Cardiac fibroblast (primary cell): ENCODE measurements at regions not wholly inside any gene's neighbourhood (a gene's known extent, or its start where the extent isn't known, plus 50 kb on each side); places are given as distances from the start of the nearest gene placed in this dataset.

Experiments used
- DNase-seq, 2 donors: peaks; one replicate each; pipeline versions ENCODE4 v3.0.0 to v3.0.0-alpha.2; 2010; ENCODE audit warnings: low read depth in 2 of 2
- H3K4me3 ChIP-seq, 2 donors: replicated peaks in 1 of 2; 1 replicate in 1 of 2; 2 replicates in 1 of 2; pipeline ENCODE4 v1.5.1; 2011; ENCODE audit warnings: low read depth in 2 of 2, low read length in 2 of 2, mild to moderate bottlenecking in 2 of 2, moderate library complexity in 1 of 2
- CTCF ChIP-seq: IDR thresholded peaks from one replicate; pipeline ENCODE4 v1.5.1; 2011; ENCODE audit warnings: low read depth, mild to moderate bottlenecking, low read length, inconsistent platforms

GRCh38 chr1:5548266-5548665, 444.0 kb downstream of the NPHP4 start:
- no peak for DNase-seq
- no peak overlapping the region for H3K4me3 ChIP-seq
- no peak for TF ChIP-seq CTCF

GRCh38 chr1:5543235-5543634, 449.0 kb downstream of the NPHP4 start:
- no peak for TF ChIP-seq CTCF
- H3K4me3 ChIP-seq = no peak overlapping the region
- DNase-seq = no peak

GRCh38 chr1:5532811-5533210, 459.4 kb downstream of the NPHP4 start:
- H3K4me3 ChIP-seq = no peak overlapping the region
- no peak for TF ChIP-seq CTCF
- DNase-seq = no peak

DNA sequence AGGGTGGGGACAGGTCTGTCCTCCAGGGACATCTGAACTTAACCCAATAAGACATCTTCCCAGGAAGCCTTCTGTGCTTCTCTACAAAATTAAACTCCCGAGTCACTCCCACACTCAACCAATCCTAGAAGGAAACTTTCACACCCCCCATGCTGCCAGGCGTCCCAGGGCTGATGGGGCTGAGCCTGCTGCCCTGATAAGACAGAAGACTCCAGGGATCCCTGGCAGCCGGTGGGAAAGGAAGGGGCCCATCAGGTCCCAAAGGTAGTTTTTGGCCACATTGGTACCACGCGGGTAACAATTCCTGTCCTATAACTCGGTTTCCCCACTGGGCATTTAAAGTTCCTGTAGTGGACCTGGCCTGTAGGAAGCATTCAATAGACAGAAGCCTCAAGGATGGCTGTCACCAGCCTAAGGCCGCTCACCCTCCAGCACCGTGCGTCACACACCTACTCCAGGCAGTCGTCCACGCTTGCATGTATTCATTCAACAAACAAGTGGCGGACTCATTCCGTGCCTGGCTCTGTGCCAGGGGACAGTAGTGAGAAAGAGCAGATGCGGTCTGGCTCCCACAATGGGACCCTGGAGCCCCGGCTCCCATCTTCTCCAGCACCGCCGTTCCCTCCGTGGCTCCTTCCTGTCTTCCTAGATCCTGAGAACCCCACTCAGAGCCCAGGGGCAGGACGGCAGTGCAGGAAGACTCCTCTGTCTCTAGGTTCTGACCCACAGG, 465.2 kb downstream of the NPHP4 start:
- no peak overlapping the region for H3K4me3 ChIP-seq
- no peak for DNase-seq
- TF ChIP-seq CTCF = no peak

GRCh38 chr1:5526385-5526750, 465.9 kb downstream of the NPHP4 start:
- DNase-seq = no peak
- H3K4me3 ChIP-seq = no peak overlapping the region
- no peak for TF ChIP-seq CTCF

DNA sequence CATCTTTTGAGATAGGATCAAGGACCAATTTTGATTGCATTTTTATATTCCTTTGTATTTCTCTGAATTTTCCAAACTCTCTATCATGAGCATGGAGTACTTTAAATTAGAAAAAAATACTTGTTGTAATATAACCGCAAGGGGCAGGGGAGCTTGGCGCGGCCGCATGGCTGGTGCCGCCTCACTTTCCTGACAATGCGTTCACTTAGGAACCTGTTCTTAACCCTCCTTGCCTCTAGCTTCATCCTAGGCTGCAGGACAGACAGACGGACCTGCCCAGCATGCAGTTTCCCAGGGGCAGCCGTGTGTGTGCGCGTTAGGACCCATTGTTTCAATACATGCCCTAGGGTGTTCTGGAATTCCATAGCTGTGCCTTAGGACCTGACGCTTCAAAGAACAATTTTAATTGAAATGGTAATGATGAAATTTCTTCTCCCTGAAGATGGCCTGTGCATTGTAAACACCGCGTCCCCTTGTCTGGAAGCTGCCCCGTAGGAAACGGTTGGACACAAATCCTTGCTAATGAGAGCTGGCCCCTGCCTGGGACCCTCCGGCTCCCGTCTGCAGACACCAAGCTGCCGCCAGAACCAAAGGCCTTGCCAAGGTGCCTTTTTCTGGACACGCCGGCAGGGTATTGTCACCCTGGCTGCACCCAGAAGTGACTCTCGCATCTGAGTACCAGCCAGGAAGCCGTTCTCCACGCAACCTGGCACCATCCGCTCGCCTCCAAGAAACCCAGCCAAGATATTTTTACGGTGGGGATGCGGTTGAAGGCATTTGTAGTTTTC, 466.4 kb downstream of the NPHP4 start:
- no peak for DNase-seq
- H3K4me3 ChIP-seq = no peak overlapping the region
- no peak for TF ChIP-seq CTCF
